ENCODE measurements at regions not wholly inside any gene's neighbourhood (a gene's known extent, or its start where the extent isn't known, plus 50 kb on each side); places are given as distances from the start of the nearest gene placed in this dataset.

DNA sequence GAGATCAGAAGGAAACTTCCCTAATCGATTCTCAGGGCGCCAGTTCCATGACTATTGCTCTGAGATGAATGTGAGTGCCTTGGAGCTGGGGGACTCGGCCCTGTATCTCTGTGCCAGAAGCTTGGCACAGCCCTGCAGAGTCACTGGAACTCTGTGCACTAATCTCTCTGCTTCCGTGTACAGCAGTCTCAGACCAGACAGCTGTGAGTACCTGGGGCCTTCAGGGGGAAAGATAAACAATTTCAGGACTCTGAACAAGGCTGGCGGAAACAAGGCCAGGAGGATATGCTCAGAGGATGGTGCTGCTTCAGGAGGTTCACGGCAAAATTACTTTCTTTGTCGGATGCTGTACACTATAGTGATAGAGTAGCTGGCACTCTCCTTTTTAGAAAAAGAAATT, 131.7 kb upstream of the PRSS58 start (continued):
- TF ChIP-seq, protein P1, sequence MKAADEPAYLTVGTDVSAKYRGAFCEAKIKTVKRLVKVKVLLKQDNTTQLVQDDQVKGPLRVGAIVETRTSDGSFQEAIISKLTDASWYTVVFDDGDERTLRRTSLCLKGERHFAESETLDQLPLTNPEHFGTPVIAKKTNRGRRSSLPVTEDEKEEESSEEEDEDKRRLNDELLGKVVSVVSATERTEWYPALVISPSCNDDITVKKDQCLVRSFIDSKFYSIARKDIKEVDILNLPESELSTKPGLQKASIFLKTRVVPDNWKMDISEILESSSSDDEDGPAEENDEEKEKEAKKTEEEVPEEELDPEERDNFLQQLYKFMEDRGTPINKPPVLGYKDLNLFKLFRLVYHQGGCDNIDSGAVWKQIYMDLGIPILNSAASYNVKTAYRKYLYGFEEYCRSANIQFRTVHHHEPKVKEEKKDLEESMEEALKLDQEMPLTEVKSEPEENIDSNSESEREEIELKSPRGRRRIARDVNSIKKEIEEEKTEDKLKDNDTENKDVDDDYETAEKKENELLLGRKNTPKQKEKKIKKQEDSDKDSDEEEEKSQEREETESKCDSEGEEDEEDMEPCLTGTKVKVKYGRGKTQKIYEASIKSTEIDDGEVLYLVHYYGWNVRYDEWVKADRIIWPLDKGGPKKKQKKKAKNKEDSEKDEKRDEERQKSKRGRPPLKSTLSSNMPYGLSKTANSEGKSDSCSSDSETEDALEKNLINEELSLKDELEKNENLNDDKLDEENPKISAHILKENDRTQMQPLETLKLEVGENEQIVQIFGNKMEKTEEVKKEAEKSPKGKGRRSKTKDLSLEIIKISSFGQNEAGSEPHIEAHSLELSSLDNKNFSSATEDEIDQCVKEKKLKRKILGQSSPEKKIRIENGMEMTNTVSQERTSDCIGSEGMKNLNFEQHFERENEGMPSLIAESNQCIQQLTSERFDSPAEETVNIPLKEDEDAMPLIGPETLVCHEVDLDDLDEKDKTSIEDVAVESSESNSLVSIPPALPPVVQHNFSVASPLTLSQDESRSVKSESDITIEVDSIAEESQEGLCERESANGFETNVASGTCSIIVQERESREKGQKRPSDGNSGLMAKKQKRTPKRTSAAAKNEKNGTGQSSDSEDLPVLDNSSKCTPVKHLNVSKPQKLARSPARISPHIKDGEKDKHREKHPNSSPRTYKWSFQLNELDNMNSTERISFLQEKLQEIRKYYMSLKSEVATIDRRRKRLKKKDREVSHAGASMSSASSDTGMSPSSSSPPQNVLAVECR (CRISPR knock-in tag; IDR thresholded peaks at IDR 0.05; ENCODE audit: borderline replicate concordance) = no peak
- peak; percentile 35 for TF ChIP-seq HNF4A (CRISPR knock-in tag; IDR thresholded peaks at IDR 0.05)
- TF ChIP-seq ZNF670 (CRISPR knock-in tag; IDR thresholded peaks at IDR 0.05; ENCODE audit: borderline replicate concordance) = peak; percentile 70; the same call in 1 of the 2 replicates
- peak; percentile 65 for TF ChIP-seq FOXA3 (CRISPR knock-in tag; IDR thresholded peaks at IDR 0.05)
- peak; percentile 75 for TF ChIP-seq ELF3 (CRISPR knock-in tag; IDR thresholded peaks at IDR 0.05)
- TF ChIP-seq, protein P2, sequence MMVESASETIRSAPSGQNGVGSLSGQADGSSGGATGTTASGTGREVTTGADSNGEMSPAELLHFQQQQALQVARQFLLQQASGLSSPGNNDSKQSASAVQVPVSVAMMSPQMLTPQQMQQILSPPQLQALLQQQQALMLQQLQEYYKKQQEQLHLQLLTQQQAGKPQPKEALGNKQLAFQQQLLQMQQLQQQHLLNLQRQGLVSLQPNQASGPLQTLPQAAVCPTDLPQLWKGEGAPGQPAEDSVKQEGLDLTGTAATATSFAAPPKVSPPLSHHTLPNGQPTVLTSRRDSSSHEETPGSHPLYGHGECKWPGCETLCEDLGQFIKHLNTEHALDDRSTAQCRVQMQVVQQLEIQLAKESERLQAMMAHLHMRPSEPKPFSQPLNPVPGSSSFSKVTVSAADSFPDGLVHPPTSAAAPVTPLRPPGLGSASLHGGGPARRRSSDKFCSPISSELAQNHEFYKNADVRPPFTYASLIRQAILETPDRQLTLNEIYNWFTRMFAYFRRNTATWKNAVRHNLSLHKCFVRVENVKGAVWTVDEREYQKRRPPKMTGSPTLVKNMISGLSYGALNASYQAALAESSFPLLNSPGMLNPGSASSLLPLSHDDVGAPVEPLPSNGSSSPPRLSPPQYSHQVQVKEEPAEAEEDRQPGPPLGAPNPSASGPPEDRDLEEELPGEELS (CRISPR knock-in tag; IDR thresholded peaks at IDR 0.05) = peak; percentile 28; the same call in 1 of the 2 replicates
- TF ChIP-seq, protein P3, sequence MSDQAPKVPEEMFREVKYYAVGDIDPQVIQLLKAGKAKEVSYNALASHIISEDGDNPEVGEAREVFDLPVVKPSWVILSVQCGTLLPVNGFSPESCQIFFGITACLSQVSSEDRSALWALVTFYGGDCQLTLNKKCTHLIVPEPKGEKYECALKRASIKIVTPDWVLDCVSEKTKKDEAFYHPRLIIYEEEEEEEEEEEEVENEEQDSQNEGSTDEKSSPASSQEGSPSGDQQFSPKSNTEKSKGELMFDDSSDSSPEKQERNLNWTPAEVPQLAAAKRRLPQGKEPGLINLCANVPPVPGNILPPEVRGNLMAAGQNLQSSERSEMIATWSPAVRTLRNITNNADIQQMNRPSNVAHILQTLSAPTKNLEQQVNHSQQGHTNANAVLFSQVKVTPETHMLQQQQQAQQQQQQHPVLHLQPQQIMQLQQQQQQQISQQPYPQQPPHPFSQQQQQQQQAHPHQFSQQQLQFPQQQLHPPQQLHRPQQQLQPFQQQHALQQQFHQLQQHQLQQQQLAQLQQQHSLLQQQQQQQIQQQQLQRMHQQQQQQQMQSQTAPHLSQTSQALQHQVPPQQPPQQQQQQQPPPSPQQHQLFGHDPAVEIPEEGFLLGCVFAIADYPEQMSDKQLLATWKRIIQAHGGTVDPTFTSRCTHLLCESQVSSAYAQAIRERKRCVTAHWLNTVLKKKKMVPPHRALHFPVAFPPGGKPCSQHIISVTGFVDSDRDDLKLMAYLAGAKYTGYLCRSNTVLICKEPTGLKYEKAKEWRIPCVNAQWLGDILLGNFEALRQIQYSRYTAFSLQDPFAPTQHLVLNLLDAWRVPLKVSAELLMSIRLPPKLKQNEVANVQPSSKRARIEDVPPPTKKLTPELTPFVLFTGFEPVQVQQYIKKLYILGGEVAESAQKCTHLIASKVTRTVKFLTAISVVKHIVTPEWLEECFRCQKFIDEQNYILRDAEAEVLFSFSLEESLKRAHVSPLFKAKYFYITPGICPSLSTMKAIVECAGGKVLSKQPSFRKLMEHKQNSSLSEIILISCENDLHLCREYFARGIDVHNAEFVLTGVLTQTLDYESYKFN (CRISPR knock-in tag; conservative IDR thresholded peaks at IDR 0.05) = peak; percentile 59
- TF ChIP-seq ELF1 (CRISPR knock-in tag; IDR thresholded peaks at IDR 0.05) = peak; percentile 49; the same call in 1 of the 2 replicates
- peak; percentile 34; the same call in 1 of the 2 replicates for TF ChIP-seq ETV5 (CRISPR knock-in tag; IDR thresholded peaks at IDR 0.05; ENCODE audit: borderline replicate concordance)
- 0 out of 2 replicates have a peak, but pooled peaks have one; percentile 21 for TF ChIP-seq GATAD2A (CRISPR knock-in tag; IDR thresholded peaks at IDR 0.05)
- TF ChIP-seq SAP130 (CRISPR knock-in tag; IDR thresholded peaks at IDR 0.05; ENCODE audit: low read depth) = peak; percentile 18; the same call in 1 of the 2 replicates
- TF ChIP-seq, protein P4, sequence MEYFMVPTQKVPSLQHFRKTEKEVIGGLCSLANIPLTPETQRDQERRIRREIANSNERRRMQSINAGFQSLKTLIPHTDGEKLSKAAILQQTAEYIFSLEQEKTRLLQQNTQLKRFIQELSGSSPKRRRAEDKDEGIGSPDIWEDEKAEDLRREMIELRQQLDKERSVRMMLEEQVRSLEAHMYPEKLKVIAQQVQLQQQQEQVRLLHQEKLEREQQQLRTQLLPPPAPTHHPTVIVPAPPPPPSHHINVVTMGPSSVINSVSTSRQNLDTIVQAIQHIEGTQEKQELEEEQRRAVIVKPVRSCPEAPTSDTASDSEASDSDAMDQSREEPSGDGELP (IDR thresholded peaks at IDR 0.05; ENCODE audit: borderline replicate concordance, low read depth) = peak; percentile 85
- TF ChIP-seq, protein P5, sequence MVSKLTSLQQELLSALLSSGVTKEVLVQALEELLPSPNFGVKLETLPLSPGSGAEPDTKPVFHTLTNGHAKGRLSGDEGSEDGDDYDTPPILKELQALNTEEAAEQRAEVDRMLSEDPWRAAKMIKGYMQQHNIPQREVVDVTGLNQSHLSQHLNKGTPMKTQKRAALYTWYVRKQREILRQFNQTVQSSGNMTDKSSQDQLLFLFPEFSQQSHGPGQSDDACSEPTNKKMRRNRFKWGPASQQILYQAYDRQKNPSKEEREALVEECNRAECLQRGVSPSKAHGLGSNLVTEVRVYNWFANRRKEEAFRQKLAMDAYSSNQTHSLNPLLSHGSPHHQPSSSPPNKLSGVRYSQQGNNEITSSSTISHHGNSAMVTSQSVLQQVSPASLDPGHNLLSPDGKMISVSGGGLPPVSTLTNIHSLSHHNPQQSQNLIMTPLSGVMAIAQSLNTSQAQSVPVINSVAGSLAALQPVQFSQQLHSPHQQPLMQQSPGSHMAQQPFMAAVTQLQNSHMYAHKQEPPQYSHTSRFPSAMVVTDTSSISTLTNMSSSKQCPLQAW (CRISPR knock-in tag; IDR thresholded peaks at IDR 0.05) = peak; percentile 53; the same call in 1 of the 2 replicates
- TF ChIP-seq NFKB2 (CRISPR knock-in tag; IDR thresholded peaks at IDR 0.05; ENCODE audit: borderline replicate concordance) = no peak
- no peak for TF ChIP-seq CBFB (CRISPR knock-in tag; IDR thresholded peaks at IDR 0.05)
